K562 (cell line): ENCODE measurements at regions not wholly inside any gene's neighbourhood (a gene's known extent, or its start where the extent isn't known, plus 50 kb on each side); places are given as distances from the start of the nearest gene placed in this dataset.

Experiments
- ATAC-seq: fragments of 200-7000 bp; cut with Tn5 transposase; 3 replicates; pipeline ENCODE4 v1.9.1; 2020; ENCODE audit warnings: moderate library complexity
- BruUV-seq: library from RNA; stranded (reverse); fragments of 400-500 nt; replicated peaks from 2 replicates; lab custom pipeline; 2021; lab: Mats Ljungman, UMichigan
- CTCF ChIA-PET: fragments of 300-600 bp; formaldehyde crosslinking; extraction: SDS; loops from one replicate; lab custom pipeline; 2021; ENCODE audit warnings: low intra/inter-chr PET ratio; lab: Yijun Ruan, JAX
- POLR2A ChIA-PET: fragments of 300-600, 350-650 bp; sonication (Branson Sonifier 250); formaldehyde crosslinking; extraction: SDS; loops from one replicate; lab custom pipeline; 2021; ENCODE audit warnings: antibody characterized with exemption, inconsistent platforms; lab: Yijun Ruan, JAX
- DNase-seq, 4 experiments: peaks; one replicate each; pipeline versions ENCODE4 v3.0.0 to v3.0.0-alpha.2; 2011 to 2018; ENCODE audit warnings: low spot score in 3 of 4, mixed read lengths in 3 of 4; ENCODE audit errors: extremely low read depth in 1 of 4
- FAIRE-seq: peaks from 2 replicates; lab custom pipeline; 2011; peaks lifted over from hg19 to GRCh38; lab: Jason Lieb, UNC
- H2AFZ ChIP-seq: 2 replicates; pipeline ENCODE4 v1.6.0; 2011; ENCODE audit warnings: low read depth, low read length, control low read depth, inconsistent platforms
- H3K27ac ChIP-seq: fragments of 200-600 bp; 3 replicates; pipeline ENCODE4 v1.8.0; 2011; ENCODE audit warnings: low read depth, mild to moderate bottlenecking, control low read depth, inconsistent platforms, low read length, moderate library complexity, mixed read lengths; ENCODE audit errors: extremely low read depth
- H3K27me3 ChIP-seq, 2 experiments: fragments of 300-600 bp in 1 of 2; 2 replicates in 1 of 2; 3 replicates in 1 of 2; pipeline versions ENCODE4 v1.6.0 to v1.8.0; 2011; ENCODE audit warnings: inconsistent platforms in 2 of 2, low read length in 2 of 2, mild to moderate bottlenecking in 1 of 2, mixed read lengths in 1 of 2, moderate library complexity in 1 of 2; ENCODE audit not compliant: control insufficient read depth in 2 of 2, insufficient read depth in 2 of 2
- H3K36me3 ChIP-seq: fragments of 300-600 bp; 3 replicates; pipeline ENCODE4 v1.8.0; 2011; ENCODE audit warnings: mild to moderate bottlenecking, low read length, inconsistent platforms; ENCODE audit not compliant: control insufficient read depth, insufficient read depth
- H3K4me1 ChIP-seq, 2 experiments: fragments of 200-600 bp in 1 of 2; replicated peaks in 1 of 2; 2 replicates in 1 of 2; 3 replicates in 1 of 2; pipeline versions ENCODE4 v1.5.1 to v1.8.0; 2011; ENCODE audit warnings: inconsistent platforms in 2 of 2, low read length in 2 of 2, mild to moderate bottlenecking in 1 of 2, mixed read lengths in 1 of 2, moderate library complexity in 1 of 2; ENCODE audit not compliant: control insufficient read depth in 2 of 2, insufficient read depth in 2 of 2
- H3K4me2 ChIP-seq: 2 replicates; pipeline ENCODE4 v1.6.1; 2011; ENCODE audit warnings: low read length, control low read depth, inconsistent platforms, mixed read lengths; ENCODE audit not compliant: insufficient read depth
- H3K4me3 ChIP-seq: fragments of 200-600 bp; sonication (generic), shearing (Covaris generic); 2 replicates; pipeline ENCODE4 v1.5.1; 2016; ENCODE audit warnings: control low read depth, inconsistent platforms
- H3K79me2 ChIP-seq: fragments of 200-600 bp; 3 replicates; pipeline ENCODE4 v1.8.0; 2011; ENCODE audit warnings: low read length, inconsistent platforms; ENCODE audit not compliant: control insufficient read depth, insufficient read depth
- H3K9ac ChIP-seq, 2 experiments: 2 replicates each; pipeline versions ENCODE4 v1.6.0 to v1.6.1; 2011; ENCODE audit warnings: low read depth in 2 of 2, low read length in 2 of 2, control low read depth in 1 of 2, inconsistent platforms in 1 of 2, mild to moderate bottlenecking in 1 of 2, mixed read lengths in 1 of 2; ENCODE audit not compliant: insufficient read depth in 1 of 2
- H3K9me1 ChIP-seq: one replicate; pipeline ENCODE4 v1.6.0; 2011; ENCODE audit warnings: inconsistent platforms, mild to moderate bottlenecking, low read length, moderate library complexity; ENCODE audit not compliant: control insufficient read depth, insufficient read depth
- H3K9me3 ChIP-seq: replicated peaks from 2 replicates; pipeline ENCODE4 v1.5.1; 2011; ENCODE audit warnings: low read depth, low read length, inconsistent platforms; ENCODE audit not compliant: control insufficient read depth, insufficient read depth
- H4K20me1 ChIP-seq: replicated peaks from 2 replicates; pipeline ENCODE4 v1.6.1; 2011; ENCODE audit warnings: low read length, inconsistent platforms, mixed read lengths; ENCODE audit not compliant: control insufficient read depth, insufficient read depth
- ATF1 ChIP-seq, 2 experiments: fragments of 450-650 bp in 1 of 2; IDR thresholded peaks; 2 replicates each; pipeline ENCODE4 v1.6.1; 2016; ENCODE audit warnings: missing compliant biosample characterization in 1 of 2, missing genetic modification characterization in 1 of 2
- CREM ChIP-seq: IDR thresholded peaks from 2 replicates; pipeline ENCODE4 v1.6.1; 2014; ENCODE audit warnings: antibody characterized with exemption, low read depth
- E2F8 ChIP-seq: fragments of 450-650 bp; IDR thresholded peaks from 2 replicates; pipeline ENCODE4 v1.7.1; 2018; ENCODE audit warnings: mild to moderate bottlenecking, low read depth; ENCODE audit not compliant: partially characterized antibody
- GATA2 ChIP-seq: sonication (generic); formaldehyde crosslinking; IDR thresholded peaks from 2 replicates; pipeline ENCODE4 v1.4.0; 2020; ENCODE audit warnings: mild to moderate bottlenecking, missing genetic modification reagents
- HES1 ChIP-seq: fragments of 450-650 bp; IDR thresholded peaks from 2 replicates; pipeline ENCODE4 v1.6.1; 2016; ENCODE audit warnings: low read depth, mild to moderate bottlenecking, moderate library complexity
- HNRNPUL1 ChIP-seq: fragments of 200-400 bp; formaldehyde crosslinking; IDR thresholded peaks from 2 replicates; pipeline ENCODE4 v1.6.1; 2017; ENCODE audit warnings: low read length
- L3MBTL2 ChIP-seq: fragments of 450-650 bp; IDR thresholded peaks from 2 replicates; pipeline ENCODE4 v1.6.1; 2016; ENCODE audit warnings: mild to moderate bottlenecking, moderate library complexity
- VEZF1 ChIP-seq: fragments of 200-800 bp; sonication (Bioruptor generic); IDR thresholded peaks from 2 replicates; pipeline ENCODE4 v1.6.1; 2017; ENCODE audit warnings: missing genetic modification characterization, missing compliant biosample characterization
- ZSCAN29 ChIP-seq: fragments of 450-650 bp; IDR thresholded peaks from 2 replicates; pipeline ENCODE4 v1.6.1; 2017
- WGBS: fragments of 100-300 bp; shearing (Covaris generic); methylation state at CpG from one replicate; pipeline ENCODE4 v1.1.6; 2016; ENCODE audit warnings: low coverage, mixed read lengths; ENCODE audit not compliant: insufficient coverage; ENCODE audit errors: missing lambda C conversion rate; 5-methylcytosine and 5-hydroxymethylcytosine counted together
- in situ Hi-C: fragments of 300-500 bp; cut with MboI; formaldehyde crosslinking; loops from 4 replicates; pipeline ENCODE4 v1.15.0; 2018; ENCODE audit warnings: inconsistent platforms, mixed read lengths
- intact Hi-C: fragments of 100-400 bp; cut with micrococcal nuclease; formaldehyde crosslinking; loops from 2 replicates; pipeline ENCODE4 v1.14.2; 2022

GRCh38 chr7:155963771-155964195, 151.5 kb upstream of the SHH start:
- peaks cover 30 to 57% of the 10 kb centered on the region in 2 experiments for H3K27me3 ChIP-seq
- no peak overlapping the region for H3K9ac ChIP-seq
- peak; percentile 62 for ATAC-seq
- intact Hi-C loops (no loop called here), in situ Hi-C loops (no loop called here)
- no peak overlapping the region; the same call in 1 of the 2 replicates for H2AFZ ChIP-seq
- no peaks in the 10 kb centered on the region for H3K79me2 ChIP-seq
- no peaks in the 10 kb centered on the region for H3K9me1 ChIP-seq
- H3K9me3 ChIP-seq = no peaks in the 10 kb centered on the region
- no peak overlapping the region for H3K27ac ChIP-seq
- H3K4me2 ChIP-seq = no peak overlapping the region
- H3K4me3 ChIP-seq = no peak overlapping the region
- peaks cover 6% of the 10 kb centered on the region; the same call in 1 of the 2 replicates for H4K20me1 ChIP-seq
- CTCF ChIA-PET = no interaction called here
- TF ChIP-seq E2F8 = no peak
- TF ChIP-seq HNRNPUL1 = no peak
- TF ChIP-seq VEZF1 (CRISPR knock-in tag) = 0 out of 2 replicates have a peak, but pooled peaks have one; percentile 9
- TF ChIP-seq ATF1 (CRISPR knock-in tag; IDR thresholded peaks at IDR 0.05) = no peak
- TF ChIP-seq ATF1 (tag; IDR thresholded peaks at IDR 0.05) = peak; percentile 77
- peak; percentile 52; the same call in 1 of the 2 replicates for TF ChIP-seq L3MBTL2
- TF ChIP-seq ZSCAN29 = no peak
- TF ChIP-seq HES1 = peak; percentile 81
- TF ChIP-seq CREM = peak; percentile 85
- peak; percentile 47; the same call in 1 of the 2 replicates for TF ChIP-seq GATA2 (CRISPR knock-in tag)
- WGBS = 1% methylated on average over 12 of the region's 12 CpGs
- peaks cover 0 to 5% of the 10 kb centered on the region in 2 experiments; a peak in 1 of 5 replicates for H3K4me1 ChIP-seq
- BruUV-seq = no TSS peak
- POLR2A ChIA-PET = interaction anchor here (0.8 kb wide), 1 partner anchor 24 kb away, joined by 3 read pairs; no protein-coding TSS in a partner anchor
- H3K36me3 ChIP-seq = no peaks in the 10 kb centered on the region
- no peak for DNase-seq
- FAIRE-seq = no peak
